ENCODE measurements at regions not wholly inside any gene's neighbourhood (a gene's known extent, or its start where the extent isn't known, plus 50 kb on each side); places are given as distances from the start of the nearest gene placed in this dataset.
A peak's percentile ranks its signal among the peaks of the same experiment; 100 is the strongest.

DNA sequence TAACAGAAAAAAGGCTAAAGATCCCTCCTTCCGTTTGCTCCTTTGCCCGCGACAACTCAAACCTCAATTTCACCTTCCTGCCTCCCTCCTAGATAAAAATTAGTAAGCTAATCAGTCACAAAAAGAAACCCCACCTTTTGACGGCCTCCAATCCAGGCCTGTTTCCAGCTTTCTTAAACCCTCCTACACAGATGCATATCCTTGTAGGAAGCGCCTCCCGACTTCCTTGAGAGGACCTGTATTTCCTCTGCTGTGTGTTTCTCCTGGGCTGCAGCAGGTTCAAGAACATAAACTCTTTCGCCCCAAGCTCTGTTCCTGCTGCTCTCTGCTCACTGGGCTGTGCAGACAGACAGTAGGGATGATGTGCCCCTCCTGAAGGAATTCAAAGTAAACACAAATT, 168.8 kb downstream of the CYYR1 start:
- no peak for DNase-seq
- Mint-ChIP-seq H3K36me3 (ENCODE audit: low read depth) (no peaks in the 10 kb centered on the region), H3K4me3 (no peak overlapping the region), H3K27me3 (ENCODE audit: low read depth, poor library complexity) (no peaks in the 10 kb centered on the region), H3K4me1 (peaks cover 44% of the 10 kb centered on the region), H3K27ac (peak overlapping the region; percentile 73), H3K9me3 (peaks cover 13% of the 10 kb centered on the region)
- TF ChIP-seq, protein P1, sequence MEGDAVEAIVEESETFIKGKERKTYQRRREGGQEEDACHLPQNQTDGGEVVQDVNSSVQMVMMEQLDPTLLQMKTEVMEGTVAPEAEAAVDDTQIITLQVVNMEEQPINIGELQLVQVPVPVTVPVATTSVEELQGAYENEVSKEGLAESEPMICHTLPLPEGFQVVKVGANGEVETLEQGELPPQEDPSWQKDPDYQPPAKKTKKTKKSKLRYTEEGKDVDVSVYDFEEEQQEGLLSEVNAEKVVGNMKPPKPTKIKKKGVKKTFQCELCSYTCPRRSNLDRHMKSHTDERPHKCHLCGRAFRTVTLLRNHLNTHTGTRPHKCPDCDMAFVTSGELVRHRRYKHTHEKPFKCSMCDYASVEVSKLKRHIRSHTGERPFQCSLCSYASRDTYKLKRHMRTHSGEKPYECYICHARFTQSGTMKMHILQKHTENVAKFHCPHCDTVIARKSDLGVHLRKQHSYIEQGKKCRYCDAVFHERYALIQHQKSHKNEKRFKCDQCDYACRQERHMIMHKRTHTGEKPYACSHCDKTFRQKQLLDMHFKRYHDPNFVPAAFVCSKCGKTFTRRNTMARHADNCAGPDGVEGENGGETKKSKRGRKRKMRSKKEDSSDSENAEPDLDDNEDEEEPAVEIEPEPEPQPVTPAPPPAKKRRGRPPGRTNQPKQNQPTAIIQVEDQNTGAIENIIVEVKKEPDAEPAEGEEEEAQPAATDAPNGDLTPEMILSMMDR (IDR thresholded peaks at IDR 0.05), result no peak

DNA sequence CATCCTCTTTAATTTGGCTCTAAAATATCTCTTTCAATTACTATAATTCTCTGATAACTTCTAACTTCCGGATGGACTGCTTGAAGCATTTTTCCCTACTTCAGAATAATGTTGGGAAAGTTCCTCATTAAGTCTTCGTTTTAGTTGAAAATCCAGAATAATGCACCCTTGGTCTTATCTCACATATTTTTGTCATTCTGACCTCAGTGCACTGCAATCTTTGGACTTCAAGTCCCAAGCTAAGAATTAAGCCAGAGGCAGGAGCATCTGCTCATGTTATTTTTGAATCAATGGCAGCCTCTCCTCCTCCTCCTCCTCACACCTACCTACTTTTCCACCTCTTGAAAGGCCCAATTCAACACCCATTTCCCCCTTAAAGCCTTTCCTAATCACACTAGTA, 169.8 kb downstream of the CYYR1 start:
- DNase-seq, result no peak

DNA sequence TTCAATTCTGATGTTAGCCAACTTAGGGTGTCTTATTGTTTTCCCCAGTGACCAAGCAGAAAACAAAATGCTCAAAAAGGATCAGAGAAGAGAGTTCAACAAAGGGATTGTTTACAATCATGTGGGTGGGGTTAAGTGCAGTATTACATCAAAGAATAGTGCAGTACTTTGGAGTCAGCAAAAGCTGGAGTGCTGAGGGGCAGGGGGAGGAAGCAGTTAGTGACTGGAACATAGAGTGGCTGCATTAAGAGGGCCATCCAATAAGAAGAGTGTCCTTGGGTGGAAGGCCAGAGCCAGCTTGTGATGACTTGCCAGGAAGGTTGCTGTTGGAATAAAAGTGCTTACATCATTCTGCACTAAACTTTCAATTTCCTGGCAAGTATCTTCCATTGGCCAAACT, 175.5 kb downstream of the CYYR1 start:
- no peak for DNase-seq
- TF ChIP-seq, protein P1 (IDR thresholded peaks at IDR 0.05), result no peak
- Mint-ChIP-seq H3K4me1 (peaks cover 9% of the 10 kb centered on the region), H3K4me3 (no peak overlapping the region), H3K9me3 (peaks cover 35% of the 10 kb centered on the region), H3K27me3 (ENCODE audit: low read depth, poor library complexity) (no peaks in the 10 kb centered on the region), H3K36me3 (ENCODE audit: low read depth) (no peaks in the 10 kb centered on the region), H3K27ac (no peak overlapping the region)

More for the DNA sequence above, 169.8 kb downstream of the CYYR1 start:
- H3K27ac Mint-ChIP-seq, result no peak overlapping the region
- TF ChIP-seq, protein P1 (IDR thresholded peaks at IDR 0.05), result no peak
- H3K36me3 Mint-ChIP-seq (ENCODE audit: low read depth), result no peaks in the 10 kb centered on the region
- H3K9me3 Mint-ChIP-seq, result peaks cover 22% of the 10 kb centered on the region
- H3K4me1 Mint-ChIP-seq, result peaks cover 44% of the 10 kb centered on the region
- H3K4me3 Mint-ChIP-seq, result no peak overlapping the region
- H3K27me3 Mint-ChIP-seq (ENCODE audit: low read depth, poor library complexity), result no peaks in the 10 kb centered on the region

DNA sequence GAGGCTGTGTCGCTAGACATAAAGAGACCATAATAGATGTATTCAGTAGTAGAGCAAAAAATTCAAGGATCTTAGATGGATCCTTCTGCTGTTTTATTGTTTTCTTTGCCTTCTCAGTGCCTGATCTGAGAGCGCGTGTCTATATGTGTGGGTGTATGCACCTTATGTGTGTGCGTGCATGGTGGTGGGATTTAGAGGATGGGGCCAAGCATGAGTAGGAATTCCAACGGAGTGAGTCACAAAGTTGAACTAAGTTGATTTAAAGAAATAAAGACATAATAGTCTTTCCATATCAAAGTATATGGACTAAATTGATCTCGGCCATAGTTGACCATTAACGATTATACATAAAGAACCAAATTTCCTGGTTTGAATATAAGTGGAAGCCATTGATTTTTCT, 178.7 kb downstream of the CYYR1 start:
- Mint-ChIP-seq H3K9me3 (peaks cover 23% of the 10 kb centered on the region), H3K36me3 (ENCODE audit: low read depth) (no peaks in the 10 kb centered on the region), H3K27me3 (ENCODE audit: low read depth, poor library complexity) (no peaks in the 10 kb centered on the region), H3K4me3 (no peak overlapping the region), H3K4me1 (peaks cover 29% of the 10 kb centered on the region), H3K27ac (no peak overlapping the region)
- DNase-seq, result no peak
- TF ChIP-seq, protein P1 (IDR thresholded peaks at IDR 0.05), result no peak

DNA sequence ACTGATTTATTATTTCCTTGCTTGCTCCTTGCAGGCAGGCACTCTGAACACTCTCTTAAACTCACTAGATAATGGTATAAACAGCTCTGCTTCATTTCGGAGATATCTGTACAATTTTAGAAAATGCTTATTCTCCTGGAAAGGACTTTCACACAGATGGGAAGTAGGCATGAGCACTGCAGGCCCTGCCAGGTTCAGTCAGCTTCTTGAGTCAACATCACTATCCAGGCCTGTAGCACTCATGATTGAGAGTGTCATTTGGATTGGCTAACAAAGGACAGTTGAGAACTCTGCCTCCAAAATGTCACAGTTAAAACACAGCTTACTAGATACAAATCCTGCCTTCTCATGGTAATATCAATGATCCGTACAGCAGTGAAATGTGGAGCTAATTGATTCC, 181.9 kb downstream of the CYYR1 start:
- TF ChIP-seq, protein P1 (IDR thresholded peaks at IDR 0.05), result no peak
- Mint-ChIP-seq H3K4me1 (peaks cover 29% of the 10 kb centered on the region), H3K4me3 (no peak overlapping the region), H3K27me3 (ENCODE audit: low read depth, poor library complexity) (no peaks in the 10 kb centered on the region), H3K27ac (peak overlapping the region; percentile 80), H3K36me3 (ENCODE audit: low read depth) (no peaks in the 10 kb centered on the region), H3K9me3 (no peaks in the 10 kb centered on the region)
- DNase-seq, result no peak

DNA sequence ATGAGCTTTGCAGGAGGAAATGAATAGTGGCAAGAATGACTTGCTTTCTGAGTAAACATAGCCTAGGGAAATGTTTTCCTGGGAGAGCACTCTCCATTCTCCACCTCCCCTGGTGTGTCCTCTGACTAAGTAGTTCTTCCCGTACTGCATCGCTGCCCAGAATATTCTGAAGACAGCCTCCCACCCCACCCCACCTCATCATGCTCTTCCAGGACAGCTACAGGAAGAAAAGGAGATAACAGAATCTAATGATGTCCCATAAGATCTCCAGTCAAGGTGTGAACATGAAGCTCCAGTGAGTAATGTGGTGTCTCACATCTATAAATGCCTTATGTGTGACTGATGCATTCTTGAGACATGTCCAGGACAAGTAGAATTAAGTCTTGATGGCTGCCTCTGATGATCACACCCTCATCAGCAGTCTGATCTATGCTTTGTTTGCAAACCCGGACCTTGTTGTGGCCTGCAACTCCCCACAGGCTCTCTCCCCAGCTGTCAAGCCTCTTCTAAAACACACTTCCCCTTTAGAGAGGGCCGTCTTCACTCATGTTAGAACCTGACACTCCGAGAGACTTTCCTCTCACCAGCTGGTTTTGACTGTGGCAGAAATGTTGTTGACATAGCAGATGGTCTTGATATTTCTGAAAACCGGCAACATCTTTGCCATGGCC, 183.0 kb downstream of the CYYR1 start:
- no peak for DNase-seq
- TF ChIP-seq, protein P1 (IDR thresholded peaks at IDR 0.05), result no peak
- H3K27me3 Mint-ChIP-seq (ENCODE audit: low read depth, poor library complexity), result no peaks in the 10 kb centered on the region
- H3K36me3 Mint-ChIP-seq (ENCODE audit: low read depth), result no peaks in the 10 kb centered on the region
- H3K4me3 Mint-ChIP-seq, result no peak overlapping the region
- peaks cover 29% of the 10 kb centered on the region for H3K4me1 Mint-ChIP-seq
- H3K9me3 Mint-ChIP-seq, result no peaks in the 10 kb centered on the region
- peak overlapping the region; percentile 92 for H3K27ac Mint-ChIP-seq
